RWPE1 (cell line): ENCODE measurements at regions not wholly inside any gene's neighbourhood (a gene's known extent, or its start where the extent isn't known, plus 50 kb on each side); places are given as distances from the start of the nearest gene placed in this dataset.

Source experiments
- CTCF ChIA-PET: fragments of 350-600 bp; sonication (Branson Sonifier 250); formaldehyde crosslinking; extraction: SDS; loops from one replicate; lab custom pipeline; 2021; lab: Yijun Ruan, JAX
- POLR2A ChIA-PET: fragments of 400-600 bp; formaldehyde crosslinking; extraction: SDS; loops from one replicate; lab custom pipeline; 2020; ENCODE audit warnings: antibody characterized with exemption; ENCODE audit not compliant: low non-redundant PET; lab: Yijun Ruan, JAX
- DNase-seq: peaks from one replicate; pipeline ENCODE4 v3.0.0; 2012; ENCODE audit warnings: low spot score
- H3K27ac ChIP-seq: fragments of 450-650 bp; 2 replicates; pipeline ENCODE4 v1.5.1; 2017
- CTCF ChIP-seq: fragments of 450-650 bp; conservative IDR thresholded peaks from 2 replicates; pipeline ENCODE4 v1.5.1; 2017; ENCODE audit warnings: low read depth, mild to moderate bottlenecking

GRCh38 chr13:103557878-103558277 is 491.7 kb upstream of the SLC10A2 start:
- no peak for DNase-seq
- H3K27ac ChIP-seq: no peak overlapping the region
- TF ChIP-seq CTCF: no peak
- ChIA-PET POLR2A (no interaction called here), CTCF (no interaction called here)

- H3K27ac ChIP-seq: no peak overlapping the region
- DNase-seq: no peak
- TF ChIP-seq CTCF: no peak
- ChIA-PET CTCF (no interaction called here), POLR2A (no interaction called here)
Measured at GRCh38 chr13:103556681-103557080, 490.5 kb upstream of the SLC10A2 start.

- no peak for DNase-seq
- no peak for TF ChIP-seq CTCF
- CTCF ChIA-PET: no interaction called here
- H3K27ac ChIP-seq: no peak overlapping the region
- POLR2A ChIA-PET: no interaction called here
Measured at GRCh38 chr13:103547914-103548313, 481.7 kb upstream of the SLC10A2 start.

- no peak for TF ChIP-seq CTCF
- CTCF ChIA-PET: no interaction called here
- H3K27ac ChIP-seq: no peak overlapping the region
- POLR2A ChIA-PET: no interaction called here
- DNase-seq: no peak
Measured at GRCh38 chr13:103546271-103546670, 480.1 kb upstream of the SLC10A2 start.

- DNase-seq: no peak
- CTCF ChIA-PET: no interaction called here
- no peak for TF ChIP-seq CTCF
- POLR2A ChIA-PET: no interaction called here
- no peak overlapping the region for H3K27ac ChIP-seq
Measured at GRCh38 chr13:103542648-103543047, 476.4 kb upstream of the SLC10A2 start.

GRCh38 chr13:103540382-103540765 is 474.2 kb upstream of the SLC10A2 start:
- no peak for DNase-seq
- ChIA-PET CTCF (no interaction called here), POLR2A (no interaction called here)

More at GRCh38 chr13:103540382-103540765, 474.2 kb upstream of the SLC10A2 start:
- no peak overlapping the region for H3K27ac ChIP-seq
- TF ChIP-seq CTCF: no peak
